Body of pancreas (tissue), 4 donors: ENCODE measurements at regions not wholly inside any gene's neighbourhood (a gene's known extent, or its start where the extent isn't known, plus 50 kb on each side); places are given as distances from the start of the nearest gene placed in this dataset.

Source experiments
- ATAC-seq: fragments of 150-250 bp; one replicate; pipeline ENCODE4 v1.9.1; 2016
- DNase-seq, 4 donors: peaks; one replicate each; pipeline ENCODE4 v3.0.0-alpha.2; 2019
- H3K27ac ChIP-seq, 4 donors: fragments of 200-600 bp; sonication (generic); 1 replicate in 3 of 4; 2 replicates in 1 of 4; pipeline versions ENCODE4 v1.5.1 to v1.6.1; 2016 to 2019; ENCODE audit warnings: mild to moderate bottlenecking in 1 of 4, mixed read lengths in 1 of 4, moderate library complexity in 1 of 4
- H3K27me3 ChIP-seq, 2 donors: fragments of 200-600 bp; sonication (generic); one replicate each; pipeline ENCODE4 v1.6.0; 2016; ENCODE audit warnings: mild to moderate bottlenecking in 1 of 2
- H3K36me3 ChIP-seq, 2 donors: fragments of 200-600 bp; sonication (generic); replicated peaks in 1 of 2; 2 replicates each; pipeline ENCODE4 v1.5.1; 2016; ENCODE audit warnings: low read depth in 2 of 2; ENCODE audit not compliant: insufficient read depth in 1 of 2
- H3K4me1 ChIP-seq: fragments of 200-600 bp; sonication (generic); one replicate; pipeline ENCODE4 v1.6.0; 2016
- H3K4me3 ChIP-seq, 2 donors: fragments of 200-600 bp; sonication (generic); 1 replicate in 1 of 2; 2 replicates in 1 of 2; pipeline ENCODE4 v1.5.1; 2016 to 2019
- H3K9me3 ChIP-seq, 3 donors: fragments of 200-600 bp; sonication (generic); 1 replicate in 2 of 3; 2 replicates in 1 of 3; pipeline ENCODE4 v1.5.1; 2016
- CTCF ChIP-seq, 7 experiments: fragments of 450-650 bp in 4 of 7; fragments of 200-600 bp in 3 of 7; sonication (generic) in 3 of 7; IDR thresholded peaks; one replicate each; pipeline ENCODE4 v1.5.1; 2016 to 2019; ENCODE audit warnings: antibody characterized with exemption in 7 of 7
- POLR2A ChIP-seq, 3 donors: fragments of 450-650 bp; IDR thresholded peaks; one replicate each; pipeline ENCODE4 v1.6.1; 2016; ENCODE audit warnings: antibody characterized with exemption in 3 of 3, mild to moderate bottlenecking in 2 of 3
- WGBS, 2 donors: methylation state at CpG; one replicate each; pipeline ENCODE4 v1.1.5; 2017; 5-methylcytosine and 5-hydroxymethylcytosine counted together
- intact Hi-C: fragments of 100-400 bp; cut with DNase I; formaldehyde crosslinking; loops from one replicate; pipeline ENCODE4 v1.15.1; 2023

- DNase-seq (no peak), ATAC-seq (no peak)
- H3K4me1 ChIP-seq, result no peaks in the 10 kb centered on the region
- intact Hi-C loops, result no loop called here
- no peak for TF ChIP-seq POLR2A (IDR thresholded peaks at IDR 0.05)
- no peak for TF ChIP-seq CTCF (IDR thresholded peaks at IDR 0.05)
- H3K36me3 ChIP-seq, result no peaks in the 10 kb centered on the region
- no peak overlapping the region for H3K4me3 ChIP-seq
- H3K27me3 ChIP-seq, result no peaks in the 10 kb centered on the region
- no peak overlapping the region for H3K27ac ChIP-seq
- H3K9me3 ChIP-seq, result no peaks in the 10 kb centered on the region
Observed at GRCh38 chr7:118771672-118772071, 547.2 kb downstream of the ANKRD7 start.

- ATAC-seq, result no peak
- Histone ChIP-seq H3K4me1 (no peaks in the 10 kb centered on the region), H3K9me3 (no peaks in the 10 kb centered on the region), H3K36me3 (no peaks in the 10 kb centered on the region), H3K4me3 (no peak overlapping the region), H3K27ac (no peak overlapping the region), H3K27me3 (no peaks in the 10 kb centered on the region)
- intact Hi-C loops, result no loop called here
- no peak for TF ChIP-seq CTCF (IDR thresholded peaks at IDR 0.05)
- TF ChIP-seq POLR2A (IDR thresholded peaks at IDR 0.05), result no peak
- DNase-seq, result no peak
- 46 to 79% methylated on average over 1 of the region's 1 CpG for WGBS, 2 donors
Observed at GRCh38 chr7:118777308-118777707, 552.8 kb downstream of the ANKRD7 start.

GRCh38 chr7:118792682-118793081 lies 568.2 kb downstream of the ANKRD7 start:
- peak; percentile 27 for ATAC-seq
- no peak for DNase-seq
- Histone ChIP-seq H3K27me3 (no peaks in the 10 kb centered on the region), H3K4me3 (no peak overlapping the region), H3K36me3 (no peaks in the 10 kb centered on the region), H3K27ac (no peak overlapping the region), H3K4me1 (no peaks in the 10 kb centered on the region), H3K9me3 (no peaks in the 10 kb centered on the region)
- TF ChIP-seq POLR2A (IDR thresholded peaks at IDR 0.05) (no peak), CTCF (IDR thresholded peaks at IDR 0.05) (no peak)
- intact Hi-C loops, result no loop called here
- WGBS, 2 donors, result 70 to 78% methylated on average over 4 of the region's 4 CpGs

GRCh38 chr7:118793582-118793981 lies 569.1 kb downstream of the ANKRD7 start:
- DNase-seq (no peak), ATAC-seq (no peak)
- intact Hi-C loops, result no loop called here
- no peak overlapping the region for H3K27ac ChIP-seq
- 21 to 43% methylated on average over 1 of the region's 1 CpG for WGBS, 2 donors
- no peaks in the 10 kb centered on the region for H3K27me3 ChIP-seq
- H3K36me3 ChIP-seq, result no peaks in the 10 kb centered on the region
- H3K9me3 ChIP-seq, result no peaks in the 10 kb centered on the region
- no peak overlapping the region for H3K4me3 ChIP-seq
- TF ChIP-seq POLR2A (IDR thresholded peaks at IDR 0.05) (no peak), CTCF (IDR thresholded peaks at IDR 0.05) (no peak)
- no peaks in the 10 kb centered on the region for H3K4me1 ChIP-seq

- Histone ChIP-seq H3K27me3 (no peaks in the 10 kb centered on the region), H3K36me3 (no peaks in the 10 kb centered on the region), H3K9me3 (no peaks in the 10 kb centered on the region), H3K4me1 (no peaks in the 10 kb centered on the region), H3K4me3 (no peak overlapping the region), H3K27ac (no peak overlapping the region)
- TF ChIP-seq CTCF (IDR thresholded peaks at IDR 0.05) (no peak), POLR2A (IDR thresholded peaks at IDR 0.05) (no peak)
- no peak for ATAC-seq
- DNase-seq, result no peak
- intact Hi-C loops, result no loop called here
- 9 to 20% methylated on average over 1 of the region's 1 CpG for WGBS, 2 donors
Observed at GRCh38 chr7:118794419-118794818, 569.9 kb downstream of the ANKRD7 start.
